SK-N-SH (cell line): ENCODE measurements at regions not wholly inside any gene's neighbourhood (a gene's known extent, or its start where the extent isn't known, plus 50 kb on each side); places are given as distances from the start of the nearest gene placed in this dataset.

Source experiments
- CHD2 ChIP-seq: fragments of 150-350 bp; IDR thresholded peaks from 2 replicates; pipeline ENCODE4 v1.6.1; 2018; ENCODE audit warnings: low read length; ENCODE audit not compliant: partially characterized antibody
- ELF1 ChIP-seq: IDR thresholded peaks from 2 replicates; pipeline ENCODE4 v1.4.0; 2012
- GABPA ChIP-seq: IDR thresholded peaks from 2 replicates; pipeline ENCODE4 v1.4.0; 2012; ENCODE audit warnings: low read depth, mild to moderate bottlenecking
- TEAD4 ChIP-seq: IDR thresholded peaks from 2 replicates; pipeline ENCODE4 v1.4.0; 2012; ENCODE audit warnings: mild to moderate bottlenecking, borderline replicate concordance; ENCODE audit not compliant: insufficient read depth
- TF ChIP-seq, protein P1 (sequence below): fragments of 200-600 bp; sonication (generic); IDR thresholded peaks from 2 replicates; pipeline ENCODE4 v1.6.1; 2017; ENCODE audit warnings: antibody characterized with exemption, mild to moderate bottlenecking, moderate library complexity
- TF ChIP-seq, protein P2 (sequence below): IDR thresholded peaks from 2 replicates; pipeline ENCODE4 v1.4.0; 2012; ENCODE audit warnings: low read depth

DNA sequence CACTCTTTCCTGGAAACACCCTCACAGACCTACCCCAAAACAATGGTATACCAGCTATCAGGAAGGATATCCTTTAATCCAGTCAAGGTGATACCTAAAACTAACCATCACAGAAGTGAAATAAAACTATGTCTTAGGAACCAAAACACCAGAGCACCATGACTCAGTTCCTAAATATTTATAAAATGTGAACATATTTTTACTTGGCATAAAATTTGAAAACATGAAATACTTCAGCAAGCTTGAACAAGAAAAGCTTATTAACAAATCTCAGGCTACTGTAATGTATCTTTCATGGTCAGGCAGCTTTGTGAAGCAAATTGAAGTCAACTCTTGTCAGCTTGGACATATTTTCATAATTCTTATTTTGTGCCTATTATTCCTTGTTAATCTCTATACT lies 440.8 kb upstream of the CDH20 start:
- TF ChIP-seq, protein P1, sequence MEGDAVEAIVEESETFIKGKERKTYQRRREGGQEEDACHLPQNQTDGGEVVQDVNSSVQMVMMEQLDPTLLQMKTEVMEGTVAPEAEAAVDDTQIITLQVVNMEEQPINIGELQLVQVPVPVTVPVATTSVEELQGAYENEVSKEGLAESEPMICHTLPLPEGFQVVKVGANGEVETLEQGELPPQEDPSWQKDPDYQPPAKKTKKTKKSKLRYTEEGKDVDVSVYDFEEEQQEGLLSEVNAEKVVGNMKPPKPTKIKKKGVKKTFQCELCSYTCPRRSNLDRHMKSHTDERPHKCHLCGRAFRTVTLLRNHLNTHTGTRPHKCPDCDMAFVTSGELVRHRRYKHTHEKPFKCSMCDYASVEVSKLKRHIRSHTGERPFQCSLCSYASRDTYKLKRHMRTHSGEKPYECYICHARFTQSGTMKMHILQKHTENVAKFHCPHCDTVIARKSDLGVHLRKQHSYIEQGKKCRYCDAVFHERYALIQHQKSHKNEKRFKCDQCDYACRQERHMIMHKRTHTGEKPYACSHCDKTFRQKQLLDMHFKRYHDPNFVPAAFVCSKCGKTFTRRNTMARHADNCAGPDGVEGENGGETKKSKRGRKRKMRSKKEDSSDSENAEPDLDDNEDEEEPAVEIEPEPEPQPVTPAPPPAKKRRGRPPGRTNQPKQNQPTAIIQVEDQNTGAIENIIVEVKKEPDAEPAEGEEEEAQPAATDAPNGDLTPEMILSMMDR = no peak
- TF ChIP-seq, protein P2, sequence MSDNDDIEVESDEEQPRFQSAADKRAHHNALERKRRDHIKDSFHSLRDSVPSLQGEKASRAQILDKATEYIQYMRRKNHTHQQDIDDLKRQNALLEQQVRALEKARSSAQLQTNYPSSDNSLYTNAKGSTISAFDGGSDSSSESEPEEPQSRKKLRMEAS = no peak
- no peak for TF ChIP-seq GABPA
- TF ChIP-seq CHD2 = no peak
- TF ChIP-seq ELF1 = no peak
- TF ChIP-seq TEAD4 = no peak
